ENCODE measurements at regions not wholly inside any gene's neighbourhood (a gene's known extent, or its start where the extent isn't known, plus 50 kb on each side); places are given as distances from the start of the nearest gene placed in this dataset.

DNA sequence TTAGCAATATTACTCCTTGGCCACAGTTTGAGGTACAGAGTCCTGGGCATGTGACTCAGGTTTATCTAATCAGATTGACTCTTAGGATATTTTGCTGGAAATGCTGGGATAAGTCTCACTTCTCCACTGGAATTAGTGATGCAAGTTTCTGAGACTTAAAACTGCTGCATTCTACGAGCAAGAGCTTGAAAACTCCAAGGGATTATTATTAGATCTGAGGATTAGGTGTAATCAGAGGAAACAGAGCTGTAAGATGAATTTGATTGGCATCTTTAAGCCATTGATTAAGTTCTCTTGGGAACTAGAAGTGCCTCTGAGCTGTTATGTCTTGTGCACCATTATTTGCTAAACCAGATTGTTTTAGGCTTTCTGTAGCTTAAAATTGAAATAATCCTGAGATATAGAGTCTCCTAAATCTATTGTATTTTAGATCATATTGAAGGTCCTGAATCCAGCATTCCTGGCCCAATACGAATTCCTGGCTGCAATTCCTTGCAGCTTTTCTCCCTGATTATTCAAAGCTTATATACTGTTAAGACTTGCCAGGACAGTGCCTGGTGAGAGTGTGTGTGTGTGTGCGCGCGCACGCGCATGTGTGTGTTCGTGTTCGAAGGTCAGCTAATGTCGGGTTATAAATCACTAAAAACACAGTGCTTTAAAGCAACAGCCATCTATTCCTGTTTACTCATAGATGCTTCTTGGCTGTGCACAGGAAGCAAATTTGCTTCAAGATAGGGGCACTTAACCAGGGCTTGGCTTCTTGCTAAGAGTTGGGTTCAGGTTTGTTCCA lies 735.1 kb downstream of the STIM2 start:
- TF ChIP-seq, protein P1, sequence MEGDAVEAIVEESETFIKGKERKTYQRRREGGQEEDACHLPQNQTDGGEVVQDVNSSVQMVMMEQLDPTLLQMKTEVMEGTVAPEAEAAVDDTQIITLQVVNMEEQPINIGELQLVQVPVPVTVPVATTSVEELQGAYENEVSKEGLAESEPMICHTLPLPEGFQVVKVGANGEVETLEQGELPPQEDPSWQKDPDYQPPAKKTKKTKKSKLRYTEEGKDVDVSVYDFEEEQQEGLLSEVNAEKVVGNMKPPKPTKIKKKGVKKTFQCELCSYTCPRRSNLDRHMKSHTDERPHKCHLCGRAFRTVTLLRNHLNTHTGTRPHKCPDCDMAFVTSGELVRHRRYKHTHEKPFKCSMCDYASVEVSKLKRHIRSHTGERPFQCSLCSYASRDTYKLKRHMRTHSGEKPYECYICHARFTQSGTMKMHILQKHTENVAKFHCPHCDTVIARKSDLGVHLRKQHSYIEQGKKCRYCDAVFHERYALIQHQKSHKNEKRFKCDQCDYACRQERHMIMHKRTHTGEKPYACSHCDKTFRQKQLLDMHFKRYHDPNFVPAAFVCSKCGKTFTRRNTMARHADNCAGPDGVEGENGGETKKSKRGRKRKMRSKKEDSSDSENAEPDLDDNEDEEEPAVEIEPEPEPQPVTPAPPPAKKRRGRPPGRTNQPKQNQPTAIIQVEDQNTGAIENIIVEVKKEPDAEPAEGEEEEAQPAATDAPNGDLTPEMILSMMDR (conservative IDR thresholded peaks at IDR 0.05), result no peak
- Mint-ChIP-seq H3K4me1 (ENCODE audit: unreplicated experiment) (peaks cover 23% of the 10 kb centered on the region), H3K27me3 (no peaks in the 10 kb centered on the region), H3K27ac (no peak overlapping the region), H3K9me3 (no peaks in the 10 kb centered on the region), H3K36me3 (no peaks in the 10 kb centered on the region), H3K4me3 (no peak overlapping the region)
- DNase-seq (ENCODE audit: extremely low spot score, unreplicated experiment), result no peak

DNA sequence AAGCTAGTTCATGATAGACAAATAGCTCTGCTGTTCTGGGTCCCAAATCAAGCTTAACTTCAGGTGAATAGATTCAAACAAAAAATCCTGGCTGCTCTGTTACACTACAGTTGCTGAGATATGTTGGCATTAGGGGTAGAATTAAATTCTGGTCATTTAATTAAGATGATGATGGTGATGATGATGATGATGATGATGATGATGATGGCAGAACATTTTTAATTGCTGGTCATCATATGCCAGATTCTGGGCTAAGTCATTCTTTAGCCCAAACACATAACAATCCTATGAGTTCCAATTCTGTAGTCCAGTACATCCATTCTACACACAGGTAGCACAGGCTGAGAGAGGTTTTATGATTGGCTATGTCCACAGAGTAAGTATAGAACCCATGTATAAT lies 741.5 kb downstream of the STIM2 start:
- Mint-ChIP-seq H3K9me3 (no peaks in the 10 kb centered on the region), H3K4me3 (no peak overlapping the region), H3K36me3 (no peaks in the 10 kb centered on the region), H3K4me1 (ENCODE audit: unreplicated experiment) (no peaks in the 10 kb centered on the region), H3K27me3 (no peaks in the 10 kb centered on the region), H3K27ac (no peak overlapping the region)
- TF ChIP-seq, protein P1 (conservative IDR thresholded peaks at IDR 0.05), result no peak
- no peak for DNase-seq (ENCODE audit: extremely low spot score, unreplicated experiment)

DNA sequence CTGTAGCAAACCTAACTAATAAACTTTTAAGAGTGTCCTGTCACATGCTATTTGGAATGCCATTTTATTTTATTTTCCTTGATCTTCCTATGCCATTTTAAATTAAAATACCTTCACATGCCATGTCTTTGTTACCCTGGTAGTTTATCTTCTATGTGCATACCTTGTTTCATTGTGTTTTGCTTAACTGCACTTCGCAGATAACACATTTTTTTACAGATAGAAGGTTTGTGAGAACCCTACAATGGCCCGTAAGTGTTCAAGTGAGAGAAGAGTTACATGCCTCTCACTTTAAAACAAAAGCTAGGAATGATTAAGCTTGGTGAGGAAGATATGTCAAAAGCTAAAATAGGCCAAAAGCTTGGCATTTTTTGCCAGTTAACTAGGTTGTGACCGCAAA lies 744.1 kb downstream of the STIM2 start:
- Mint-ChIP-seq H3K4me1 (ENCODE audit: unreplicated experiment) (no peaks in the 10 kb centered on the region), H3K27ac (no peak overlapping the region), H3K4me3 (no peak overlapping the region), H3K36me3 (no peaks in the 10 kb centered on the region), H3K9me3 (peaks cover 3% of the 10 kb centered on the region), H3K27me3 (no peaks in the 10 kb centered on the region)
- TF ChIP-seq, protein P1 (conservative IDR thresholded peaks at IDR 0.05), result no peak
- DNase-seq (ENCODE audit: extremely low spot score, unreplicated experiment), result no peak

DNA sequence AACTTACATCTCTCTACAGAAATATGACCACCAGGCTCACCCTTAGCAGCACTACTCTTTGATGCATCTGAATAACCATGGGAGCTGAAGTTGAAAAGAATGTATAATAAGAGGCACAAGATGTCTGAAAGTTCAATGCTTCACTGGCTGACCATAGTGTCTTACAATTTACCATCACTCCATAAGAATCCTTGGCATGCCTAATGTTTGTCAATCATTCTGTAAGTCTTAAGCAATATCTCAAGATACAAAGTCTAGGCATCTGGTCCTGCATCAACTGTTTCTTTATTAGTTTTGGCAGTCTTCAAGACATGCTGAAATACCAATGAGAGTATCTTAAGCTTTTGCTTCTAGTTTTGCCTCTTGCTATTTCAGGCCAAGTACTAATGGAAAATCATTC lies 755.5 kb downstream of the STIM2 start:
- DNase-seq (ENCODE audit: extremely low spot score, unreplicated experiment), result no peak
- TF ChIP-seq, protein P1 (conservative IDR thresholded peaks at IDR 0.05), result no peak
- no peaks in the 10 kb centered on the region for H3K36me3 Mint-ChIP-seq
- no peak overlapping the region for H3K27ac Mint-ChIP-seq
- no peaks in the 10 kb centered on the region for H3K4me1 Mint-ChIP-seq (ENCODE audit: unreplicated experiment)
- H3K27me3 Mint-ChIP-seq, result no peaks in the 10 kb centered on the region
- H3K4me3 Mint-ChIP-seq, result no peak overlapping the region
- H3K9me3 Mint-ChIP-seq, result no peaks in the 10 kb centered on the region

DNA sequence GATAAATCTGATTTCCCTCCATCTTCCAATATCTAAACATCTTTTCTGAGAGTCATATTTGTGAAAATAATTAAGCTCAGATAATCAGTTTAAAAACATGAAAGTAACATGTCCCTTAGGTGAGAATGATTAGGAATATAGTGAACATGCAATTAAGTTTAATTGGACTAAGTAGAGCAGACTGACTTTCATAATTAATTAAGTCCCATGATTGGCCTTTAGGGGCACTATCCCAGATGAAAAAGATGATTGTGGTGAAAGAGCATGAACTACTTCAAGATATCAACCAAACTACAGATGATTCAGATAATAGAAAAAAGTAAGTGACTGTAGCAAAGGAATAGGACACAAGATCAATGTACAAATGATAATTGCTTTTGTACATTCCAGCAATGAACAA lies 758.8 kb downstream of the STIM2 start:
- Mint-ChIP-seq H3K9me3 (no peaks in the 10 kb centered on the region), H3K27ac (no peak overlapping the region), H3K4me3 (no peak overlapping the region), H3K27me3 (no peaks in the 10 kb centered on the region), H3K4me1 (ENCODE audit: unreplicated experiment) (no peaks in the 10 kb centered on the region), H3K36me3 (no peaks in the 10 kb centered on the region)
- TF ChIP-seq, protein P1 (conservative IDR thresholded peaks at IDR 0.05), result no peak
- no peak for DNase-seq (ENCODE audit: extremely low spot score, unreplicated experiment)

All from type B pancreatic cell (in vitro differentiated cells).